ENCODE measurements at regions not wholly inside any gene's neighbourhood (a gene's known extent, or its start where the extent isn't known, plus 50 kb on each side); places are given as distances from the start of the nearest gene placed in this dataset.

GRCh38 chr6:25008707-25009392 is 73.1 kb upstream of the RIPOR2 start:
- TF ChIP-seq, protein P1, sequence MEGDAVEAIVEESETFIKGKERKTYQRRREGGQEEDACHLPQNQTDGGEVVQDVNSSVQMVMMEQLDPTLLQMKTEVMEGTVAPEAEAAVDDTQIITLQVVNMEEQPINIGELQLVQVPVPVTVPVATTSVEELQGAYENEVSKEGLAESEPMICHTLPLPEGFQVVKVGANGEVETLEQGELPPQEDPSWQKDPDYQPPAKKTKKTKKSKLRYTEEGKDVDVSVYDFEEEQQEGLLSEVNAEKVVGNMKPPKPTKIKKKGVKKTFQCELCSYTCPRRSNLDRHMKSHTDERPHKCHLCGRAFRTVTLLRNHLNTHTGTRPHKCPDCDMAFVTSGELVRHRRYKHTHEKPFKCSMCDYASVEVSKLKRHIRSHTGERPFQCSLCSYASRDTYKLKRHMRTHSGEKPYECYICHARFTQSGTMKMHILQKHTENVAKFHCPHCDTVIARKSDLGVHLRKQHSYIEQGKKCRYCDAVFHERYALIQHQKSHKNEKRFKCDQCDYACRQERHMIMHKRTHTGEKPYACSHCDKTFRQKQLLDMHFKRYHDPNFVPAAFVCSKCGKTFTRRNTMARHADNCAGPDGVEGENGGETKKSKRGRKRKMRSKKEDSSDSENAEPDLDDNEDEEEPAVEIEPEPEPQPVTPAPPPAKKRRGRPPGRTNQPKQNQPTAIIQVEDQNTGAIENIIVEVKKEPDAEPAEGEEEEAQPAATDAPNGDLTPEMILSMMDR (IDR thresholded peaks at IDR 0.05) = no peak
- no peak for TF ChIP-seq POLR2A (IDR thresholded peaks at IDR 0.05)
